Colonic mucosa (tissue), 4 donors: ENCODE measurements at regions not wholly inside any gene's neighbourhood (a gene's known extent, or its start where the extent isn't known, plus 50 kb on each side); places are given as distances from the start of the nearest gene placed in this dataset.

Experiments used
- DNase-seq: peaks from one replicate; pipeline ENCODE4 v3.0.0-alpha.2; 2020
- H3K27ac ChIP-seq: fragments of 200-600 bp; one replicate; pipeline ENCODE4 v1.8.0; 2021
- H3K27me3 ChIP-seq: fragments of 200-600 bp; one replicate; pipeline ENCODE4 v1.8.0; 2021
- H3K36me3 ChIP-seq: fragments of 200-600 bp; one replicate; pipeline ENCODE4 v1.8.0; 2021
- H3K4me1 ChIP-seq: fragments of 200-600 bp; one replicate; pipeline ENCODE4 v1.8.0; 2021; ENCODE audit warnings: mild to moderate bottlenecking
- H3K4me3 ChIP-seq: fragments of 200-600 bp; one replicate; pipeline ENCODE4 v1.8.0; 2021
- H3K9ac ChIP-seq, 2 donors: one replicate each; pipeline ENCODE4 v1.7.0; 2013; ENCODE audit warnings: control low read depth in 2 of 2, low read depth in 2 of 2, low read length in 2 of 2
- H3K9me3 ChIP-seq: fragments of 200-600 bp; one replicate; pipeline ENCODE4 v1.8.0; 2021
- CTCF ChIP-seq: fragments of 200-600 bp; IDR thresholded peaks from one replicate; pipeline ENCODE4 v1.8.0; 2022; ENCODE audit warnings: antibody characterized with exemption, mild to moderate bottlenecking
- intact Hi-C: fragments of 100-400 bp; cut with DNase I; formaldehyde crosslinking; loops from one replicate; pipeline ENCODE4 v1.14.1; 2022
- donor health status: healthy.
- donor health status: DM: no; HTN: no; CAD: no.
- donor health status: DM: no; HTN: no; CAD: no.

- Histone ChIP-seq H3K9ac (no peak overlapping the region), H3K4me3 (no peak overlapping the region), H3K36me3 (no peaks in the 10 kb centered on the region), H3K4me1 (no peaks in the 10 kb centered on the region), H3K27me3 (no peaks in the 10 kb centered on the region), H3K27ac (no peak overlapping the region), H3K9me3 (no peaks in the 10 kb centered on the region)
- no peak for DNase-seq
- intact Hi-C loops: no loop called here
- TF ChIP-seq CTCF: no peak
Measured at GRCh38 chr16:9522614-9523013, 431.2 kb downstream of the HAPSTR1 start.

- no peaks in the 10 kb centered on the region for H3K27me3 ChIP-seq
- intact Hi-C loops: no loop called here
- H3K4me3 ChIP-seq: no peak overlapping the region
- no peak overlapping the region for H3K27ac ChIP-seq
- TF ChIP-seq CTCF: no peak
- no peak for DNase-seq
- no peaks in the 10 kb centered on the region for H3K4me1 ChIP-seq
- no peaks in the 10 kb centered on the region for H3K36me3 ChIP-seq
- H3K9me3 ChIP-seq: no peaks in the 10 kb centered on the region
- no peak overlapping the region for H3K9ac ChIP-seq
Measured at GRCh38 chr16:9523994-9524393, 432.6 kb downstream of the HAPSTR1 start.

- Histone ChIP-seq H3K36me3 (no peaks in the 10 kb centered on the region), H3K4me3 (no peak overlapping the region), H3K27me3 (no peaks in the 10 kb centered on the region), H3K4me1 (no peaks in the 10 kb centered on the region), H3K27ac (no peak overlapping the region), H3K9me3 (no peaks in the 10 kb centered on the region), H3K9ac (no peak overlapping the region)
- intact Hi-C loops: no loop called here
- TF ChIP-seq CTCF: no peak
- DNase-seq: no peak
Measured at GRCh38 chr16:9525037-9525436, 433.6 kb downstream of the HAPSTR1 start.

- H3K9me3 ChIP-seq: no peaks in the 10 kb centered on the region
- intact Hi-C loops: no loop called here
Measured at GRCh38 chr16:9526791-9527190, 435.3 kb downstream of the HAPSTR1 start.

DNA sequence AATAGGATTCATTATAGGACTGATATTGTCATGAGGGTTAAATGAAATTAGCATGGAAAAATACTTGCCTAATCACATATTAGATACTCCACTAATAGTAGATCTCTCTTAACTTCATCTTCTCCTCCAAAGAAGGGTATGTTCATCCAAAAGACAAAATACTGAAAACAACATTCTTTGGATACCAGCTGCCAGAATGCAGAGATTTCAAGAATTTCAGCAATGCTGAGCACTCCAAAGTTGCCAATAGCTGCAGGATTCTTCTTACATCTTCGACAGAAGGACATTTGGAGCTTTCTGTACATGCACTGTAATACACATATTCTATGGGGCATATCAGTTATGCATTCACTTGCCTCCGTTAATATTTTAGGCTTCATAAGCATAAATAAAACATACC, 436.5 kb downstream of the HAPSTR1 start:
- no peak for DNase-seq
- intact Hi-C loops: no loop called here
- no peak overlapping the region for H3K4me3 ChIP-seq
- no peaks in the 10 kb centered on the region for H3K36me3 ChIP-seq
- no peaks in the 10 kb centered on the region for H3K9me3 ChIP-seq
- H3K4me1 ChIP-seq: no peaks in the 10 kb centered on the region
- no peaks in the 10 kb centered on the region for H3K27me3 ChIP-seq
- no peak for TF ChIP-seq CTCF
- no peak overlapping the region for H3K9ac ChIP-seq
- no peak overlapping the region for H3K27ac ChIP-seq

More at GRCh38 chr16:9526791-9527190, 435.3 kb downstream of the HAPSTR1 start:
- Histone ChIP-seq H3K4me3 (no peak overlapping the region), H3K36me3 (no peaks in the 10 kb centered on the region), H3K27ac (no peak overlapping the region), H3K27me3 (no peaks in the 10 kb centered on the region), H3K9ac (no peak overlapping the region), H3K4me1 (no peaks in the 10 kb centered on the region)
- no peak for TF ChIP-seq CTCF
- no peak for DNase-seq
